T47D (cell line): ENCODE measurements at regions not wholly inside any gene's neighbourhood (a gene's known extent, or its start where the extent isn't known, plus 50 kb on each side); places are given as distances from the start of the nearest gene placed in this dataset.

Experiments used
- DNase-seq, 2 experiments: peaks; one replicate each; pipeline versions ENCODE4 v3.0.0 to v3.0.0-alpha.2; 2011 to 2012; ENCODE audit warnings: low read depth in 1 of 2, low spot score in 1 of 2
- JUND ChIP-seq: IDR thresholded peaks from 2 replicates; pipeline ENCODE4 v1.6.1; 2012; ENCODE audit warnings: low read depth
- in situ Hi-C: cut with HindIII; loops from 2 replicates; pipeline ENCODE4 v1.10.0; 2016; ENCODE audit warnings: low sequenced_read_pairs, low pct_unique_long_range_greater_than_20kb

DNA sequence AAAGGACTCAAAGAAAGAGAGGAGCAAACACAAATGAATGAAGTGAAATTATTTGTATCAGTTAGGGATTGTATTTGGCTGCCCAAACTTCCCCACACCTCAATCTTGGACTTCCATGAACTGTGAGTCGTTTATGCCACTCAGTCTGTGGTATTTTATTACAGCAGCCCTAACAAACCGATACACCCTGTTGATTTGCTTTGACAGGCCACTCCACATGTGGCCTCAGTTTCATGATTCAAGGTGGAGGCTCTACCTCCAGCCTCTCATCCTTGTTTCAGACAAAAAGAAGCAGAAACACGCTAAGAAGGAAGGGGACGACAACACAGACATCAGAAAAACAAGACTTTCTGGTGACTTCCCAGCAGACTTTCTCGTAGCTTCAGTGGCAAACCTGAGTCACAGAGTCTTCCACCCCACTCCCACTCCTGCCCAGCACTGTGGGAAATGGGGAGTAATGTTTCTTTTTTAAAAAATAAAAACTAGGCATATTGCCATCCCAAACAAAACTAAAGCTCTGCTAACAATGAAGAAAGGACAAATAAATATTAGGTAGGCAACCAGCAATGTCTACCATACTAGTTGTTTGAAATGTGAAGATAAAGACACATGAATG is 52.2 kb upstream of the ABCA1 start:
- in situ Hi-C loops = no loop called here
- DNase-seq = no peak
- no peak for TF ChIP-seq JUND

DNA sequence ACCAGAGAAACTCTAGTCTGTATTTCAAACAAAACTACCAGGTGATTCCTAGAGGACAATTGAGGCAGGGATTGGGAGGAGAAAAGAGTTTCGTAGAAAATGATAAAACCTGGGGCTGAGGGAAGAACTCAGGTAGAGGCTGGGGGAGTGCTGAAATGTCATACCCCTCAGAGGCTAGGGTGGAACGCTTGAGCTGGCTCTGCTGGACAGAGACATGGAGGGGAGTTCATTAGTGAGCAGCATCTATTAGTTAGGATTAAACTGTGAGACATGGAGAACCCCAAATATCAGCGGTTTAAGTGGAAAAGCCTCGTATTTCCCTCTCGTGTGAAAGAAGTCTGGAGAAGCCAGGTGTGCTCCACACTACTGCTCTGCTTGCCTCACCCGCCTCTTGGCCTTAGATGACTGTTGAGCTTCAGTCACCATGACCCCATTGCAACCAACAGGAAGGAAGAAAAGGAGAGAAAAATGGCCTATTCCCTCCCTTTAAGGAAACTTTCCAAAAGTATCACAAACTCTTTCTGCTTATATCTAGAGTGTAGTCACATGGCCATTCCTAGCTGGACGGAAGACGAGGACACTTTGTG is 53.7 kb upstream of the ABCA1 start:
- no peak for TF ChIP-seq JUND
- in situ Hi-C loops = no loop called here
- no peak for DNase-seq

DNA sequence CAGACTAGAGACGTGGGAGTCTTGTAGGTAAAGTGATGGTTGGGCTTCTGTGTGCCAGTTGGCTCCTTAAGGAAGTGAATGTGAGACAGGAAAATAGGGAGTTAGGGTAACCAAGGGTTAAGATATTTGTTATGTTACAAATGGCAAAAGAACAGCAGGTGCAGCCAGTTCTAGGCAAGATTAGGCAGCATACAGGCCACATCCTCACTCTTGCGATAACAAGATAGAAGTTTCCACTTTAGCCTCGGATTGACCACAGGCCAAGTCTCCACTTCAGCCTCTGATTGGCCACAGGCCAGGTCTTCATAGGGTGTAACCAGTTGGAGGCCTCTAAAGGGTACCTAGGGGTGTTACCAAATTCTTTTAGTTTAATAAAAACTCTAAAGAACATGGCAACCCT is 54.6 kb upstream of the ABCA1 start:
- no peak for TF ChIP-seq JUND
- no peak for DNase-seq
- in situ Hi-C loops = no loop called here

DNA sequence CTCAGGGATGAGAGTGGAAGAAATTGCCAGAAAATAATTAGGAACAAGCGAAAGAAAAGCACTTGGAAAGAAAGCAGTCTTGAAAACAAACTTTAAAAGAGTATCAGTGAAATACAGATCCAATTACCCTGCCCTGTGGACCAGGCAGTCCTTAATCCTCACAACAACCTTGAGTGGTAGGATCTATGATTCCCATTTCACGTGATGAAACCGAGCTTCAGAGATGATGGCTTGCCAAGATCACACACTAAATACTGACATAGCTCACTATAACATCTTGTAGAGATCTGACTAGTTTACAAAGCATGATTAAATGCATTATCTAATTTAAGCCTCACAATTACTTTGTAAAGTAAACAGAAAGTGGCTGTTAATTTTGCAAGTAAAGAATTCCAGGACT is 55.5 kb upstream of the ABCA1 start:
- no peak for TF ChIP-seq JUND
- no peak for DNase-seq
- in situ Hi-C loops = no loop called here

DNA sequence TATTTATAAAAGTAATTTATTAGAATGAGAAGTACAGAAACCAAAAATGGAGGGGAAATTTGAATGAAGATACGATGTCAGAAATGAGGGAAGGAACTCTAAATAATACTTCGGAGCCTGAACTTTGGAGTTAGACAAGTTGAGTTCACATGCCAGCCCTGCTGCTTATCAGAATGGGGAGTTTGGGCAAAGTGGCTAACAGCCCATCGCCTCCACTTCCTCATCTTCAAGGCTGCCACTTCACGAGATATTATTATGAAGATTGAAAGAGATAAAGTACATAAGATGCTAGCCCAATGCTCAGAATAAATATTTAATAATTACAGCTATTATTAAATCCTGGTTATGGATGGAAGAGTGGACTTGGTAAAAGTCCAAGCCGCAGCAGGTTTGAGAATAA is 56.2 kb upstream of the ABCA1 start:
- in situ Hi-C loops = no loop called here
- TF ChIP-seq JUND = no peak
- DNase-seq = no peak

DNA sequence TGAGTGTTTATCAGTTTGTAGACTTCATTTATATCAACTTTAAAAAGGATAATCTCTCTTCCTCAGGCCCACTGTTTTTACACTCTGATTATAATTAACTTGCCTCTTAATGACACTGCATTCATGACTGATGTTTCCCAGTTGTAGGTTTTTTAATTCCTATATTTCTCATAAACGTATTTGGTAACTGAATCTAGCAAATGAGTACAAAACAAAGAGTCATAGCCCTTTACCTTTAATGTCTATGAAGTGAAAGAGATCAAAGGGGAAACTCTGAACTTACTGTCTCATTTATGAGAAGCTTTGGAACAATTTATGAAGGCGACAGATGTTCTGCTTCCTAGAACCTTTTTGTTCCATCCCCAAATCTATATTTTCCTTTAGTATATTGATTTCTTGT is 56.6 kb upstream of the ABCA1 start:
- DNase-seq = no peak
- no peak for TF ChIP-seq JUND
- in situ Hi-C loops = no loop called here

DNA sequence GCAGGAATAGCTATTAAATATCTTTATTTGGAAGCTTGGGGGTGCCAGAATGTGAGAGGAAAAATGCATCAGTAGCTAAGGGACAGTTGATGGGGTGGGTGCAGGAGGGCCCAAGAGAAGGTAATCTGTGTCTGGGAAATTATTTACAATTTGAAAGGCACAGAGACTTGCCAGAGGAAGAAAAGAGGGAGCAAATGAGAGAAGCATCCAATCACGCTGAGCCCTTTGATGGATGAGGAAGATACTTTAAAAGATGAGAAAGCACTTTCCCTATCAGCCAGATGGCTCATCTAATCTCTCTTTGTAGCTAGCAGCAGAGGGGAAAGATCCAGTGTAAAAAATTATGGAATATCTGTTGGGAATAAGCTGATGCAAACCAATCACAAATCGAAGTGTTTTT is 57.0 kb upstream of the ABCA1 start:
- TF ChIP-seq JUND = no peak
- DNase-seq = no peak
- in situ Hi-C loops = no loop called here

DNA sequence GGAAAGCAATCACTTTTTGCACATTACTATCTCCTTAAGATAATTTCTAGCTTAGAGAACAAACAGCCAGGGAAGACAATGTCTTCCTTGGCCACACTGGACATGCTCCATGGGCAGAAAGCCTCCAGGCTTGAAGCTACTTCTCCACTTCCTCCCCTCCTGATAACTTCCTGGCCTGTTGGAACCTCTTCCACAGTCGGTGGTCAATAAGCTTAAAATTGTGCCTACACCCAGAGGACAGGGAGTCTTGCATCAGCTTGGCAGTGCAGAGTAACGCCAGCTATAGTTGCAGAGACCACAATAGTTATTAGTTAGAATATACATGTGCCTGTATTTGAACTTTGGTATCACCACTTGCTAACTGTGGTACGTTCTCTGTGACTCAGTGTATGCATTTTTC is 58.1 kb upstream of the ABCA1 start:
- no peak for TF ChIP-seq JUND
- DNase-seq = no peak
- in situ Hi-C loops = no loop called here

DNA sequence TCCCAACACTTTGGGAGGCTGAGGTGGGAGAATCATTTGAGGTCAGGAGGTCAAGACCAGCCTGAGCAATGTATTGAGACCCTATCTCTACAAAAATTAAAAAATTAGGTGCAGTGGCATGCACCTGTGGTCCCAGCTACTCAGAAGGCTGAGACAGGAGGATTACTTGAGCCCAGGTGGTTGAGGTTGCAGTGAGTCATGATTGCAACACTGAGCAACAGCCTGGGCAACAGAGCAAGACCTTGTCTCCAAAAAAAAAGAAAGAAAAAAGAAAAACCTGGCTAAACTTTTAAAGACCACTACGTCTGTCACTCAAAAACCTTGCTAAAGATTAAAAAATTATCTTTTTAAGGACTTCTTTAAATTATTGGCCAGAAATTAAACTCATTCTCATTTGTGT is 59.8 kb upstream of the ABCA1 start:
- DNase-seq = no peak
- no peak for TF ChIP-seq JUND
- in situ Hi-C loops = no loop called here

DNA sequence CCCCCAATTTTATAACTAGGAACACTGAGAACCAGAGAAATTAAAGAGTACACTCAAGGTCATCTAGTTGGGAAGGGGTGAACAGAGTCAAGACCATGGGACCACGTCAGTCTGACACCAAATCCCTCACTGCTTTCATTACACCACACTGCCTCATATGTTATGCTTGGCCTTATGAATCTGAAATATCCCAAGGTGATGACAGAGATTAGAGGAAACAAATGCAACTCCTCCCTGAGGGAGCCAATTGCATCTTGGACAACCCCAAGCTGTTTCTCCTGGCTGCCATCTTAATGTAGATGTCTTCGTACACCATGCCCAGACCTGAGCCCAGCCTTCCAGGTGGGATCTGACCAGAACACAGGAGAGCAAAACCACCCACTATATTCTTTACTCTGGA is 60.6 kb upstream of the ABCA1 start:
- TF ChIP-seq JUND = no peak
- no peak for DNase-seq
- in situ Hi-C loops = no loop called here

DNA sequence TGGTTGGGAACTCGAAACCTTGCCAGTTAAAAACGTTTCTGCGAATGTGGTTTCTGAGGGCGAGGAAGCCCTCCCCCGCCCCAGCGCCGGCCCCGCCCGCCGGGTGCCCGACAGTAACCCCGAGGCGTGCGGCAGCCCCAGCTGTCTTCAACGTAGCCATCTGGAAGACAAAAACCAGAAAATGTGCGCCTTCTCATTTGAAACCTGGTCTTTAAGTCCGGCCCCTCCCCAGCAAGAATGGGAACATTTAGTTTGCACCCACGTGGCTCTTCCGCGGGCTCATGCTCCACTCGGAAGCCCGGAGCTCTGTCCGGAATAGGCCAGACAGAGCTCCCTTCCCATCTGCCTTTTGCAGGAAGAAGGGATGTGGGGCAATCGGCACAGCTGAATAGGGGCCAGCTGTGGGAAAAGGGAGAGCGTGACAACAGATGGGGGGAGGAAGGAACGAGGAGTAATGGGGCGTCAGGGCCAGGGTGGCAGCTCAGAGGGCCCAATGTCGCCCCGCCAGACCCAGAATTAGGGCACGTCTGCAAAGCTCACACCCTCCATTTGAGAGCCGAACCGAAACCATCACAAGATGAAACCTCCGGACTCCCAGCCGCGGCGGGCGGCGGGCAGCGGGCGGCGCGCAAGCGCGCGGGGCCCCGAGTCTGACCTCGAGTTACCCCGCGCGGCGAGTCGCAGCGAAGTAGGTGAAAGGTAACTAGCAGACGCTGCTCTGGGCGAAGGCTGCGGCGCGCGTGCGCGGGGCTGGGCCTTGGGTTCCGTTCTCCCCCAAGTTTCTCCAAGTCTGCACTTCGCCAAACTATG is 63.4 kb upstream of the ABCA1 start:
- in situ Hi-C loops = no loop called here
- TF ChIP-seq JUND = no peak
- peak; percentile 51 to 93 for DNase-seq

DNA sequence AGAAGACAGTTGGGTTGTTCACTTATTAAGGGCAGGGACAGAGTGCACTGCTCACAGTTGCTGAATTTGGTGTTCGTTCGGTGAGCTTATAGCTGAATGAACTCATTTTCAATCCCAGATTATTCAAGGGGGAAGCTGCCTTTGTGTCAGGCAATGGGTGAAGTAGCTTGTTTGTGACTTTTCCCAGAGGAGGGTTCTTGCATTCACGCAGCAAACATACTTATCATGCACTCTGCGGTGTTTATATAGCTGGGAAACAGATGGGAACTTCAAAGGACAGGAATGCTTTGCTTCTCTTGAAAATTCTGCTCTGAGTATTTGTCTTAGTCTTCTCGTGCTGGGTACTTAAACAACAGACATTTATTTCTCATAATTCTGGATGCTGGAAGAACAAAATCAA is 64.7 kb upstream of the ABCA1 start:
- in situ Hi-C loops = no loop called here
- no peak for DNase-seq
- TF ChIP-seq JUND = no peak

DNA sequence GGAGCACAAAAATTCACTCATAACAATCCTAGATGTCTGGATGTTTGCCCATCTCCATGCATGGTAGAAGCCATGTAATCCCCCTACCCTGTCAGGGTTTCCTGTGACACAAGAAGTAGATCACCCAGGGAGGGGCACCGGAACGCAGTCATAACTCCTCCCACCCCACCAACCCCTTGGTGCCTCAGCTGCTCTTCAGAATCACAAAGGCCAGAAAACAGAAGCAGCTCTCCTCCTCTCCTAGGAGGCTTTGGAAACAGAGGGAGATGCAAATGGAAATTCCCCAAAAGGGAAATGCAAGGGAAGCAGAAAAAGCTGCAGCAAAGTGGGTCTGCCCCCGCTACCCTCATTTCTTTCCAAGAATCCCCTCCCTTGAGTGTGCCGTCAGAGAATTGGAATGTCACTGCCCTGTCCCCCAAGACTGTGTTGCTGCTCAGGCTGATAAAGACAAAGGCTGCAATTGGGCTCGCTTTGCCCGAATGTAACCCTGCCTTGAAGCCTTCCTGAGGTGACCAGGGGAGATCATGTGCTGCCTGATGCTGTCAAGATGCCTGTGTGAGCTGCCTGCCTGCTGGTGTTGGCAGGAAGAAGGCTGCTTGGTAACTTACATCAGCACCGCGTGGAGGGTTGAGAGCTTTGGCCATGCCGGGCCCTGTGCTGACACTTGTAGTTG is 65.5 kb upstream of the ABCA1 start:
- TF ChIP-seq JUND = no peak
- no peak for DNase-seq
- in situ Hi-C loops = no loop called here
